T-helper 17 cell (primary cell): ENCODE measurements at regions not wholly inside any gene's neighbourhood (a gene's known extent, or its start where the extent isn't known, plus 50 kb on each side); places are given as distances from the start of the nearest gene placed in this dataset.
"Not testable (repeated sequence)": the region's sequence is repeated elsewhere in the genome, so short reads cannot be mapped to it uniquely, and the experiment has no call there.

Experiments used
- ATAC-seq: fragments of 150-1000 bp; cut with Tn5 transposase; 2 replicates; pipeline ENCODE4 v1.10.0; 2021; ENCODE audit warnings: mild to moderate bottlenecking, moderate library complexity
- DNase-seq, 3 donors: peaks; one replicate each; pipeline versions ENCODE4 v3.0.0 to v3.0.0-alpha.2; 2020 to 2021
- H3K9me3 ChIP-seq: one replicate; pipeline ENCODE4 v1.7.0; 2013; ENCODE audit warnings: low read length, mild to moderate bottlenecking; ENCODE audit not compliant: control insufficient read depth, poor library complexity, severe bottlenecking
- H3K27ac Mint-ChIP-seq: one replicate; pipeline ENCODE4 v1.8.0; 2022; ENCODE audit warnings: mild to moderate bottlenecking, moderate library complexity, mixed read lengths
- H3K27me3 Mint-ChIP-seq: one replicate; pipeline ENCODE4 v1.8.0; 2022; ENCODE audit warnings: mixed read lengths
- H3K36me3 Mint-ChIP-seq: one replicate; pipeline ENCODE4 v1.8.0; 2022; ENCODE audit warnings: low read depth, mixed read lengths
- H3K4me1 Mint-ChIP-seq: one replicate; pipeline ENCODE4 v1.8.0; 2022; ENCODE audit warnings: mild to moderate bottlenecking, mixed read lengths
- H3K4me3 Mint-ChIP-seq: one replicate; pipeline ENCODE4 v1.8.0; 2022; ENCODE audit warnings: mild to moderate bottlenecking, moderate library complexity, mixed read lengths

- H3K27me3 Mint-ChIP-seq = no peaks in the 10 kb centered on the region
- H3K36me3 Mint-ChIP-seq = no peaks in the 10 kb centered on the region
- H3K27ac Mint-ChIP-seq = no peak overlapping the region
- H3K4me1 Mint-ChIP-seq = no peaks in the 10 kb centered on the region
- no peak for DNase-seq
- no peak overlapping the region for H3K4me3 Mint-ChIP-seq
- peaks cover 2% of the 10 kb centered on the region for H3K9me3 ChIP-seq
- ATAC-seq = no peak
Measured at GRCh38 chr9:29575219-29575618, 2001.9 kb upstream of the C9orf72 start.

- H3K27ac Mint-ChIP-seq = no peak overlapping the region
- H3K9me3 ChIP-seq = no peaks in the 10 kb centered on the region
- DNase-seq = no peak
- H3K36me3 Mint-ChIP-seq = no peaks in the 10 kb centered on the region
- no peaks in the 10 kb centered on the region for H3K27me3 Mint-ChIP-seq
- peaks cover 2% of the 10 kb centered on the region for H3K4me1 Mint-ChIP-seq
- no peak overlapping the region for H3K4me3 Mint-ChIP-seq
- ATAC-seq = no peak
Measured at GRCh38 chr9:29588361-29588760, 2015.1 kb upstream of the C9orf72 start.

DNA sequence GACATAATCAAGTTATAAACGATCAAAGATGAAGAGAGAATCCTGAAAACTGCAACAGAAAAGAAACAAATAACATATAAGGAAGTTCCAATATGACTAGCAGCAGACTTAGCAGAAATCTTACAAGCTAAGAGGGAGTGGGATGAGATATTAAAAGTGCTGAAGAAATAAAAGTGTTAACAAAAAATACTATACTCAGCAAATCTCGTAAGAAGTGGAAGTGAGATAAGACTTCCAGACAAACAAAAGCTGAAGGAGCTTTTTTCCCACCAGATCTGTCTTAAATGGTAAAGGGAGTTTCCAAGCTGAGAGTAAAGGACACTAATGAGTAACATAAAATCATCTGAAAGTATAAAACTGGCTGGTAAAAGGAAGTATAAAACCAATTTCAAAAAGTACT, 2036.0 kb upstream of the C9orf72 start:
- Mint-ChIP-seq H3K27me3 (no peaks in the 10 kb centered on the region), H3K27ac (no peak overlapping the region), H3K36me3 (no peaks in the 10 kb centered on the region), H3K4me3 (no peak overlapping the region), H3K4me1 (no peaks in the 10 kb centered on the region)
- H3K9me3 ChIP-seq = no peaks in the 10 kb centered on the region
- DNase-seq (no peak), ATAC-seq (no peak)

- H3K27me3 Mint-ChIP-seq = no peaks in the 10 kb centered on the region
- H3K36me3 Mint-ChIP-seq = no peaks in the 10 kb centered on the region
- ATAC-seq (no peak), DNase-seq (no peak)
- H3K4me3 Mint-ChIP-seq = no peak overlapping the region
- H3K4me1 Mint-ChIP-seq = no peaks in the 10 kb centered on the region
- peaks cover 2% of the 10 kb centered on the region for H3K9me3 ChIP-seq
- no peak overlapping the region for H3K27ac Mint-ChIP-seq
Measured at GRCh38 chr9:29613773-29614172, 2040.5 kb upstream of the C9orf72 start.

DNA sequence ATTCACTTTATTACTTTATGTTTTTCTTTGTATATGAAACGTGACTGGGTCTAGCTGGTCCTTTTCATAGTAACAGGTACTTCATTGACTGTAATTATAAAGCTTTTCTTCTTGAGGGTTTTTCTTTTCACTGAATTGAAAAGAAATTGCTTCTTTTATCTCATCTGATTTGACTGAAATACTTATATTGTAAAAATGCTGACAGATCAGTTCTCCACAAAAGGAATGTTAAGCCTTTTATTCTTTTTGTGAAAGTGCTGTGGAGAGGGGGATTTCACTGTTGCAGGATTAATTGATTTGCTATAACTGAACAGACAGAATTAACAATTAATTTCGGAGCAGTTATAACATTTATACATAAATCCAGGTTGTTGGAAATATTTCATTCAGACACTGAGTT, 2043.6 kb upstream of the C9orf72 start:
- no peak overlapping the region for H3K4me3 Mint-ChIP-seq
- no peak overlapping the region for H3K27ac Mint-ChIP-seq
- no peaks in the 10 kb centered on the region for H3K27me3 Mint-ChIP-seq
- no peak for ATAC-seq
- H3K36me3 Mint-ChIP-seq = no peaks in the 10 kb centered on the region
- H3K9me3 ChIP-seq = peaks cover 2% of the 10 kb centered on the region
- no peak for DNase-seq
- no peaks in the 10 kb centered on the region for H3K4me1 Mint-ChIP-seq

- ATAC-seq (no peak), DNase-seq (no peak)
- Mint-ChIP-seq H3K4me1 (no peaks in the 10 kb centered on the region), H3K27me3 (no peaks in the 10 kb centered on the region), H3K4me3 (no peak overlapping the region), H3K27ac (no peak overlapping the region), H3K36me3 (no peaks in the 10 kb centered on the region)
- H3K9me3 ChIP-seq = no peaks in the 10 kb centered on the region
Measured at GRCh38 chr9:29625292-29625731, 2052.0 kb upstream of the C9orf72 start.

DNA sequence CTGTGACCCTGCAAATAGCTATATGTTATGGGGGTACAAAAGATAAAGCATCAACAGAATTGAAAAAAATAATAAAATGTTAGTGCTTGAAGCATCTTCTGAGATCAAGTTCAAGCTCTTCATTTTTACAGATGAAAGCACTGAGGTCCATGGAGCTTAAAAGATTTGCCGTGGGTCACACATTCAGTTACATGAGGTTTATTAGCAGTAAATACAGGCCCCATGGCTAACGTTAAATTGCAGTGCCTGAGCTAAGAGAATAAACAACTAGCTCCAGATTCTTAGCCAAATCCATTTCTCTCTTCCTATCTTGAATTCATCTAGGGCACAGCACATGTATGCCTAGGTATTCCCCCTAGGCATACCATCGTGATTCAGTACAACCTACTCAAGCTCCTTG, 2052.7 kb upstream of the C9orf72 start:
- H3K27ac Mint-ChIP-seq = no peak overlapping the region

DNA sequence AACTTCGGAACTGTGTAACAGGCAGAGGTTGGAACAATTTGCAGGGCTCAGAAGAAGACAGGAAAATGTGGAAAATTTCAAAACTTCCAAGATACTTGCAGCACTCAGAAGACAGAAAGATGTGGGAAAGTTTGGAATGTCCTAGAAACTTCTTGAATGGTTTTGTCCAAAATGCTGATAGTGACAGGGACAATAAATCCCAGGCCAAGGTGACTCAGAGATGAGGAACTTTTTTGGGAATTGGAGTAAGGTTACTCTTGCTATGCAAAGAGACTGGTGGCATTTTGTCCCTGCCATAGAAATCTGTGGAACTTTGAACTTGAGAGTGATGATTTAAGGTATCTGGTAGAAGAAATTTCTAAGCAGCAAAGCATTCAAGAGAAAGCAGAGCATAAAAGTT, 2055.6 kb upstream of the C9orf72 start:
- not testable (repeated sequence) for H3K9me3 ChIP-seq, H3K4me3 Mint-ChIP-seq, H3K27me3 Mint-ChIP-seq, ATAC-seq, H3K27ac Mint-ChIP-seq, H3K36me3 Mint-ChIP-seq, DNase-seq, H3K4me1 Mint-ChIP-seq

More for the DNA sequence above, 2052.7 kb upstream of the C9orf72 start:
- DNase-seq (no peak), ATAC-seq (no peak)
- Mint-ChIP-seq H3K4me3 (no peak overlapping the region), H3K4me1 (no peaks in the 10 kb centered on the region), H3K27me3 (no peaks in the 10 kb centered on the region), H3K36me3 (no peaks in the 10 kb centered on the region)
- no peaks in the 10 kb centered on the region for H3K9me3 ChIP-seq

DNA sequence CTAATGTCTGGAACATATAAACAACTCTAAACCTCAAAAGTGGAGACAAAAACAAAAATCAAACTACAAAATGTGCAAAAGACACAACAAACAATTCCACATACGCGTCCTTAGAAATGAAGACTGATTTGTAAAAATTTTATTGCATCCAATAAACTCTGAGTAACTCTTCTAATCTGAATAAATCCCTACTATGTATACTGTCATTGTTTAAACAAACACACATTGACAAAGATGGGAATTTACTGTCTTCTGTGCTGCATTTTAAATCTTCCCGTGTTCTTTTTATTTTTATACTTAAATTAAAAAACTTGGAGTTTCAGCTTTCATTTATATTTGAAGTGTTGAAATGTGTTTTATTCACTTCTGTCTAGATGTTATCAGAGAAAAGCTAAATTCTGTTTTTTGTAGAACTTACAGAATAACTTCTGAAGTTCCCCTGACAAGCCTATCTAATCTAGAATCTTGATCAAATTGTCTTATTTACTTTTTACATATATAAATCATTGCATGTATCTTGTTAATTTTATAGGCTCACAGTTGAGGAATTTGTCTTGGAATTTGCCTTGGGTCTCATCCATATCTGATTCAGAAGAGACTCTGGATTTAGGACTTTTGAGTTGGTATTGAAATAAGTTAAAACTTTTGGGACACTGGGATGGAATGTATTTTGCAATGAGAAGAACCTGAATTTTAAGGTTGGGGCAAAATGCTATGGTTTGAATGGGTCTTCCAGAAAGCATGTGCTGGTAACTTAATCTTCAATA, 2064.4 kb upstream of the C9orf72 start:
- no peaks in the 10 kb centered on the region for H3K36me3 Mint-ChIP-seq
- DNase-seq = no peak
- H3K9me3 ChIP-seq = no peaks in the 10 kb centered on the region
- H3K27me3 Mint-ChIP-seq = no peaks in the 10 kb centered on the region
- no peaks in the 10 kb centered on the region for H3K4me1 Mint-ChIP-seq
- ATAC-seq = no peak
- no peak overlapping the region for H3K27ac Mint-ChIP-seq
- no peak overlapping the region for H3K4me3 Mint-ChIP-seq

GRCh38 chr9:29640507-29640906, 2067.2 kb upstream of the C9orf72 start:
- no peaks in the 10 kb centered on the region for H3K36me3 Mint-ChIP-seq
- DNase-seq (no peak), ATAC-seq (no peak)
- H3K9me3 ChIP-seq = no peaks in the 10 kb centered on the region
- no peak overlapping the region for H3K27ac Mint-ChIP-seq
- H3K4me1 Mint-ChIP-seq = no peaks in the 10 kb centered on the region
- no peak overlapping the region for H3K4me3 Mint-ChIP-seq
- no peaks in the 10 kb centered on the region for H3K27me3 Mint-ChIP-seq

- Mint-ChIP-seq H3K36me3 (no peaks in the 10 kb centered on the region), H3K4me1 (no peaks in the 10 kb centered on the region), H3K4me3 (no peak overlapping the region), H3K27ac (no peak overlapping the region), H3K27me3 (no peaks in the 10 kb centered on the region)
- H3K9me3 ChIP-seq = no peaks in the 10 kb centered on the region
- no peak for ATAC-seq
- no peak for DNase-seq
Measured at GRCh38 chr9:29644514-29644913, 2071.2 kb upstream of the C9orf72 start.

DNA sequence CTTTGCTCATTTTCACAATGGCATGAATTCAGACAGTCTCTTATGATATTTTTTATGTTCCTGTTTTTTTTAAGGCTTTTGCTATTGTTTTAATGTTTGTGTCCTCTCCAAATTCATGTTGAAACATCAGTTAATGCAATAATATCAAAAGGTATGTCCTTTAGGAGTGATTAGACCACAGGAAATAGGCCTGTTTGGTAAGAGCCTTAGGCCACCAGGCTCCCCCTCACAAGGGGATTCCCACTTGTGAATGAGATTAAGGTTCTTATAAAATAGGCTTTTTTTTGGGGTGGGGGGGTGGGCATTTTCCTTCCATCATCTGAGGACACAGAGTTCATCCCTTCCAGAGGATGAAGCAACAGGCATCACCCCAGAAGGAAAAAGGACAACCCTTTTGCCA, 2074.2 kb upstream of the C9orf72 start:
- Mint-ChIP-seq H3K27ac (no peak overlapping the region), H3K36me3 (no peaks in the 10 kb centered on the region), H3K4me1 (no peaks in the 10 kb centered on the region), H3K4me3 (no peak overlapping the region), H3K27me3 (no peaks in the 10 kb centered on the region)
- H3K9me3 ChIP-seq = no peaks in the 10 kb centered on the region
- no peak for ATAC-seq
- no peak for DNase-seq

DNA sequence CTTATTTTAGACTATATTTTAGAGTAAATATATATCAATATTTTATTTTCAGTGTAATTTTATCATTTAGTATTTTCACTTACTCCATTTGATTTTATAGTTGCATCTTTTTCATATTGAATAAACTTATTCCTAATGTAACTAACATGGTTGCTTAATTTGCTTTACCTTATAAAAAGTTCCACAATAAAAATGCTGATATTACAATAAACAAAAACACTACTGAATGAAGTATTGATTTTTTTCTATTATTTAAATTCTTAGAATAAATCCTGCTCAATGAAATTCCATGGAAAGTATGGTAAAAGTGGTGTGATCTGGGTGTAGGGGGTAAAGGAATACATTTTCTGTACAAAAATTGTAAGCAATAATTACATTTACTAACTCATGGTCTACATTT, 2074.9 kb upstream of the C9orf72 start:
- Mint-ChIP-seq H3K27me3 (no peaks in the 10 kb centered on the region), H3K36me3 (no peaks in the 10 kb centered on the region), H3K4me3 (no peak overlapping the region), H3K4me1 (no peaks in the 10 kb centered on the region), H3K27ac (no peak overlapping the region)
- no peak for DNase-seq
- ATAC-seq = no peak
- no peaks in the 10 kb centered on the region for H3K9me3 ChIP-seq

DNA sequence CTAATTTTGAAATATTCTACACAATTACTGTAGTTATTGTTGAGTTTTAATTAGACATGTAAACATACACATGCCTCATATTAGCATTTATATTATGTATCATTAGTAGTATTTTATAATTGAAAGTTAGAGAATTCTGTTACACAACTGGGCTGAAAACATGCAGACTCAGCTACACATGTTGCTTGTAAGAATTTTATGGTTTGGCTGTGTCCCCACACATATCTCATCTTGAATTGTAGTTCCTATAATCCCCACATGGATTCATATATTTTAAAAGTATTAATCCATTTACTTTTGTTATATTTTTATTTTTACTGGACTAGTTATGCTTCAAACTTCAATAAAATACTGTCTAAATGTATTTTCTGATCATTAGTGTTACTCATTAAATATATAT, 2075.3 kb upstream of the C9orf72 start:
- no peak for DNase-seq
- Mint-ChIP-seq H3K36me3 (no peaks in the 10 kb centered on the region), H3K4me1 (no peaks in the 10 kb centered on the region), H3K4me3 (no peak overlapping the region), H3K27ac (no peak overlapping the region), H3K27me3 (no peaks in the 10 kb centered on the region)
- ATAC-seq = no peak
- no peaks in the 10 kb centered on the region for H3K9me3 ChIP-seq
